Neural cell (in vitro differentiated cells): ENCODE measurements at regions not wholly inside any gene's neighbourhood (a gene's known extent, or its start where the extent isn't known, plus 50 kb on each side); places are given as distances from the start of the nearest gene placed in this dataset.

Source experiments
- H2AFZ ChIP-seq: fragments of 200-600, 300-800 bp; sonication (generic), shearing (Covaris generic); 2 replicates; pipeline ENCODE4 v1.6.0; 2014; ENCODE audit warnings: low read depth, mild to moderate bottlenecking, antibody characterized with exemption, low read length, moderate library complexity
- H3F3A ChIP-seq: fragments of 200-600 bp; shearing (Covaris generic); 2 replicates; pipeline ENCODE4 v1.6.1; 2016; ENCODE audit warnings: mild to moderate bottlenecking, moderate library complexity, mixed read lengths, antibody characterized with exemption, low read length; ENCODE audit not compliant: insufficient read depth, poor library complexity, severe bottlenecking
- H3K27ac ChIP-seq: fragments of 200-600, 300-800 bp; sonication (generic), shearing (Covaris generic); 2 replicates; pipeline ENCODE4 v1.5.1; 2014; ENCODE audit warnings: mild to moderate bottlenecking, low read length, moderate library complexity
- H3K27me3 ChIP-seq: fragments of 300-800, 200-600 bp; sonication (generic), shearing (Covaris generic); 2 replicates; pipeline ENCODE4 v1.6.0; 2014; ENCODE audit warnings: mild to moderate bottlenecking, low read depth, low read length, moderate library complexity; ENCODE audit not compliant: insufficient read depth
- H3K36me3 ChIP-seq: fragments of 300-800, 200-600 bp; sonication (generic), shearing (Covaris generic); 2 replicates; pipeline ENCODE4 v1.5.1; 2014; ENCODE audit warnings: mild to moderate bottlenecking, antibody characterized with exemption, low read length, moderate library complexity; ENCODE audit not compliant: insufficient read depth
- H3K4me2 ChIP-seq: fragments of 300-800, 200-600 bp; sonication (generic), shearing (Covaris generic); 2 replicates; pipeline ENCODE4 v1.6.0; 2014; ENCODE audit warnings: mild to moderate bottlenecking, low read length
- H3K4me3 ChIP-seq: fragments of 300-800, 200-600 bp; sonication (generic), shearing (Covaris generic); 2 replicates; pipeline ENCODE4 v1.5.1; 2014; ENCODE audit warnings: mild to moderate bottlenecking, low read length, moderate library complexity
- H3K79me2 ChIP-seq: fragments of 200-600 bp; shearing (Covaris generic); replicated peaks from 2 replicates; pipeline ENCODE4 v1.6.0; 2014; ENCODE audit warnings: mild to moderate bottlenecking, low read length, moderate library complexity; ENCODE audit not compliant: insufficient read depth
- H3K9ac ChIP-seq: fragments of 300-800, 200-600 bp; sonication (generic), shearing (Covaris generic); 2 replicates; pipeline ENCODE4 v1.6.1; 2016; ENCODE audit warnings: mild to moderate bottlenecking, low read length, mixed read lengths
- H3K9me2 ChIP-seq: fragments of 200-600 bp; shearing (Covaris generic); 2 replicates; pipeline ENCODE4 v1.6.1; 2016; ENCODE audit warnings: mild to moderate bottlenecking, low read length, mixed read lengths; ENCODE audit not compliant: insufficient read depth
- H3K9me3 ChIP-seq: fragments of 200-600, 300-800 bp; sonication (generic), shearing (Covaris generic); 2 replicates; pipeline ENCODE4 v1.6.1; 2016; ENCODE audit warnings: mild to moderate bottlenecking, mixed run types, low read length, moderate library complexity, mixed read lengths
- H4K20me1 ChIP-seq: fragments of 200-600 bp; shearing (Covaris generic); 2 replicates; pipeline ENCODE4 v1.6.1; 2016; ENCODE audit warnings: mild to moderate bottlenecking, mixed run types; ENCODE audit not compliant: insufficient read depth
- CTCF ChIP-seq: fragments of 450-650 bp; IDR thresholded peaks from 2 replicates; pipeline ENCODE4 v1.5.1; 2014; ENCODE audit warnings: antibody characterized with exemption, mild to moderate bottlenecking, moderate library complexity; ENCODE audit not compliant: poor library complexity, severe bottlenecking
- EP300 ChIP-seq: fragments of 450-650 bp; conservative IDR thresholded peaks from 2 replicates; pipeline ENCODE4 v1.6.1; 2014; ENCODE audit warnings: antibody characterized with exemption, mild to moderate bottlenecking, moderate library complexity; ENCODE audit not compliant: poor library complexity, severe bottlenecking
- EZH2 ChIP-seq: fragments of 200-600, 300-800 bp; shearing (Covaris generic), sonication (generic); IDR thresholded peaks from 2 replicates; pipeline ENCODE4 v1.6.1; 2014; ENCODE audit warnings: antibody characterized with exemption, low read length, borderline replicate concordance, mild to moderate bottlenecking; ENCODE audit not compliant: insufficient read depth, poor library complexity, severe bottlenecking
- MXI1 ChIP-seq: fragments of 450-650 bp; conservative IDR thresholded peaks from 2 replicates; pipeline ENCODE4 v1.6.1; 2014; ENCODE audit warnings: antibody characterized with exemption, mild to moderate bottlenecking; ENCODE audit not compliant: poor library complexity, severe bottlenecking
- POLR2AphosphoS5 ChIP-seq: IDR thresholded peaks from 2 replicates; pipeline ENCODE4 v1.6.1; 2012
- RAD21 ChIP-seq: fragments of 450-650 bp; conservative IDR thresholded peaks from 2 replicates; pipeline ENCODE4 v1.6.1; 2014; ENCODE audit warnings: antibody characterized with exemption, mild to moderate bottlenecking, moderate library complexity
- REST ChIP-seq: IDR thresholded peaks from 2 replicates; pipeline ENCODE4 v1.6.1; 2012; ENCODE audit warnings: borderline replicate concordance
- SMC3 ChIP-seq: fragments of 450-650 bp; conservative IDR thresholded peaks from 2 replicates; pipeline ENCODE4 v1.6.1; 2014; ENCODE audit warnings: antibody characterized with exemption, mild to moderate bottlenecking, moderate library complexity; ENCODE audit not compliant: poor library complexity
- TAF1 ChIP-seq: IDR thresholded peaks from 2 replicates; pipeline ENCODE4 v1.6.1; 2012; ENCODE audit warnings: low read depth

- H3K36me3 ChIP-seq = no peaks in the 10 kb centered on the region
- H3K4me2 ChIP-seq = no peak overlapping the region
- no peaks in the 10 kb centered on the region for H3K79me2 ChIP-seq
- no peaks in the 10 kb centered on the region for H4K20me1 ChIP-seq
- H3K9me3 ChIP-seq = no peaks in the 10 kb centered on the region
- H3K9me2 ChIP-seq = no peaks in the 10 kb centered on the region
- TF ChIP-seq EZH2 (no peak), REST (no peak)
- H2AFZ ChIP-seq = no peak overlapping the region
- no peak overlapping the region for H3K9ac ChIP-seq
- H3K4me3 ChIP-seq = no peak overlapping the region
- no peak overlapping the region for H3K27ac ChIP-seq
- H3K27me3 ChIP-seq = no peaks in the 10 kb centered on the region
- no peaks in the 10 kb centered on the region for H3F3A ChIP-seq
Measured at GRCh38 chr13:105890509-105890908, 645.0 kb downstream of the EFNB2 start.

GRCh38 chr13:105878119-105878700 lies 657.3 kb downstream of the EFNB2 start:
- no peaks in the 10 kb centered on the region for H3K9me2 ChIP-seq
- H2AFZ ChIP-seq = no peak overlapping the region
- TF ChIP-seq MXI1 = no peak
- TF ChIP-seq RAD21 = no peak
- TF ChIP-seq SMC3 = no peak
- no peak for TF ChIP-seq EP300
- TF ChIP-seq POLR2AphosphoS5 = no peak
- no peaks in the 10 kb centered on the region for H3K9me3 ChIP-seq
- H4K20me1 ChIP-seq = no peaks in the 10 kb centered on the region
- H3K9ac ChIP-seq = no peak overlapping the region
- no peak overlapping the region for H3K4me3 ChIP-seq
- H3K36me3 ChIP-seq = no peaks in the 10 kb centered on the region
- H3K79me2 ChIP-seq = no peaks in the 10 kb centered on the region
- no peak overlapping the region for H3K27ac ChIP-seq
- H3K4me2 ChIP-seq = no peak overlapping the region
- H3F3A ChIP-seq = no peaks in the 10 kb centered on the region
- H3K27me3 ChIP-seq = no peaks in the 10 kb centered on the region

- no peaks in the 10 kb centered on the region for H4K20me1 ChIP-seq
- H3K27ac ChIP-seq = no peak overlapping the region
- TF ChIP-seq EZH2 (no peak), TAF1 (no peak), POLR2AphosphoS5 (no peak), MXI1 (no peak), SMC3 (no peak), CTCF (no peak), EP300 (no peak), REST (no peak), RAD21 (no peak)
- H3K4me2 ChIP-seq = no peak overlapping the region
- no peaks in the 10 kb centered on the region for H3K27me3 ChIP-seq
- no peaks in the 10 kb centered on the region for H3K9me3 ChIP-seq
- H3K9ac ChIP-seq = no peak overlapping the region
- H3K9me2 ChIP-seq = no peaks in the 10 kb centered on the region
- H3K79me2 ChIP-seq = no peaks in the 10 kb centered on the region
- H2AFZ ChIP-seq = no peak overlapping the region
- no peaks in the 10 kb centered on the region for H3K36me3 ChIP-seq
- no peaks in the 10 kb centered on the region for H3F3A ChIP-seq
- H3K4me3 ChIP-seq = no peak overlapping the region
Measured at GRCh38 chr13:105874814-105875213, 660.6 kb downstream of the EFNB2 start.
